ENCODE measurements at regions not wholly inside any gene's neighbourhood (a gene's known extent, or its start where the extent isn't known, plus 50 kb on each side); places are given as distances from the start of the nearest gene placed in this dataset.
"Not testable (repeated sequence)": the region's sequence is repeated elsewhere in the genome, so short reads cannot be mapped to it uniquely, and the experiment has no call there.

DNA sequence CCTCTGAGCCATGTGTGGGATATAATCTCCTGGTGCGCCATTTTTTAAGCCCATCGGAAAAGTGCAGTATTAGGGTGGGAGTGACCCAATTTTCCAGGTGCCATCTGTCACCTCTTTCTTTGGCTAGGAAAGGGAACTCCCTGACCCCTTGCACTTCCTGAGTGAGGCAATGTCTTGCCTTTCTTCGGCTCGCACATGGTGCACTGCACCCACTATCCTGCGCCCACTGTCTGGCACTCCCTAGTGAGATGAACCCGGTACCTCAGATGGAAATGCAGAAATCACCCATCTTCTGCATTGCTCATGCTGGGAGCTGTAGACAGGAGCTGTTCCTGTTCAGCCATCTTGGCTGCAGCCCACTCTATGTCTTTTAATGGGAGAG, 64.7 kb downstream of the OR13A1 start:
- not testable (repeated sequence) for DNase-seq (ENCODE audit: low spot score)
